ENCODE measurements at regions not wholly inside any gene's neighbourhood (a gene's known extent, or its start where the extent isn't known, plus 50 kb on each side); places are given as distances from the start of the nearest gene placed in this dataset.

GRCh38 chr14:95465358-95465757, 51.1 kb downstream of the SYNE3 start:
- Histone ChIP-seq H3K27ac (ENCODE audit: extremely low read depth, low read depth, low read length) (no peak overlapping the region), H3K4me3 (ENCODE audit: low read depth, low read length) (no peak overlapping the region), H3K9me3 (ENCODE audit: control insufficient read depth, insufficient read depth, low read depth, low read length) (no peaks in the 10 kb centered on the region), H3K36me3 (ENCODE audit: control insufficient read depth in 2 of 2, insufficient read depth in 1 of 2, low read length in 2 of 2) (peaks cover 0 to 4% of the 10 kb centered on the region in 2 experiments; a peak in 1 of 3 replicates), H3K4me1 (ENCODE audit: control insufficient read depth, insufficient read depth, low read length) (peaks cover 8% of the 10 kb centered on the region; the same call in 1 of the 2 replicates)
- CTCF ChIA-PET, result interaction anchor here (1.2 kb wide), 1 partner anchor 13 kb away, joined by 3 read pairs; no protein-coding TSS in a partner anchor
- TF ChIP-seq ZNF76 (tag by site-specific recombination; IDR thresholded peaks at IDR 0.05; ENCODE audit: borderline replicate concordance, low read depth) (no peak), ZNF366 (tag by site-specific recombination; conservative IDR thresholded peaks at IDR 0.05) (0 out of 2 replicates have a peak, but pooled peaks have one; percentile 30), GFI1B (tag by site-specific recombination; IDR thresholded peaks at IDR 0.05) (no peak), ZBTB17 (tag by site-specific recombination; IDR thresholded peaks at IDR 0.05) (peak; percentile 88), ZFHX2 (tag by site-specific recombination; conservative IDR thresholded peaks at IDR 0.05) (peak; percentile 99), EGR2 (tag by site-specific recombination; IDR thresholded peaks at IDR 0.05; ENCODE audit: low read depth) (peak; percentile 100)
- POLR2A ChIA-PET, result no interaction called here

- POLR2A ChIA-PET, result no interaction called here
- H3K36me3 ChIP-seq (ENCODE audit: control insufficient read depth in 2 of 2, insufficient read depth in 1 of 2, low read length in 2 of 2), result peaks cover 0 to 4% of the 10 kb centered on the region in 2 experiments; a peak in 1 of 3 replicates
- no peak overlapping the region for H3K27ac ChIP-seq (ENCODE audit: extremely low read depth, low read depth, low read length)
- H3K9me3 ChIP-seq (ENCODE audit: control insufficient read depth, insufficient read depth, low read depth, low read length), result no peaks in the 10 kb centered on the region
- H3K4me1 ChIP-seq (ENCODE audit: control insufficient read depth, insufficient read depth, low read length), result peaks cover 8% of the 10 kb centered on the region; the same call in 1 of the 2 replicates
- H3K4me3 ChIP-seq (ENCODE audit: low read depth, low read length), result no peak overlapping the region
- CTCF ChIA-PET, result interaction anchor here (0.9 to 1.2 kb wide), 2 partner anchors 12 to 811 kb away, joined by 3 read pairs; no protein-coding TSS in a partner anchor
- TF ChIP-seq KLF1 (tag by site-specific recombination; IDR thresholded peaks at IDR 0.05) (no peak), ZNF2 (tag by site-specific recombination; IDR thresholded peaks at IDR 0.05) (no peak), ZNF184 (tag by site-specific recombination; IDR thresholded peaks at IDR 0.05) (no peak), ZBTB10 (tag by site-specific recombination; IDR thresholded peaks at IDR 0.05) (no peak), ZSCAN30 (tag by site-specific recombination; IDR thresholded peaks at IDR 0.05) (no peak)
Measured at GRCh38 chr14:95464514-95464913, 51.9 kb downstream of the SYNE3 start.

DNA sequence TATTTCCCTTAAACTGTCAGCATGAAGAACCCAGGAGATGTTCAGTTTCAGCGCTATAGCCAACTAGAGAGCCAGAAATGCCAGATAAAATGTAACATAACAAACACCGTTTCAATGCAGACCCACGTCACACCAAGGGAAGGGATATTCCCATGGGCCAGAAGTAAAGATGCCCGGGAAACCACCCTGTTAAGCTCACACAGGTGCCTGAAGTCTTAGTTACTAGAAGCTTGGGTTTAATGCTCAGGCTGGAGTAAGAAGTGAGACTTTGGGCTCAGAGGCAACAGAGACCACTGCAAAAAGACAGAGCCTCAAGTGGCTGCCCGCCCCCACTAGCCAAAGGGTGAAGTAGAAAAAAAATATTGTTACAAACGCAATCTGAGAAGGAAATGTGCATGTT, 52.3 kb downstream of the SYNE3 start:
- peaks cover 8% of the 10 kb centered on the region; the same call in 1 of the 2 replicates for H3K4me1 ChIP-seq (ENCODE audit: control insufficient read depth, insufficient read depth, low read length)
- H3K4me3 ChIP-seq (ENCODE audit: low read depth, low read length), result no peak overlapping the region
- peaks cover 0 to 4% of the 10 kb centered on the region in 2 experiments; a peak in 1 of 3 replicates for H3K36me3 ChIP-seq (ENCODE audit: control insufficient read depth in 2 of 2, insufficient read depth in 1 of 2, low read length in 2 of 2)
- POLR2A ChIA-PET, result no interaction called here
- no peaks in the 10 kb centered on the region for H3K9me3 ChIP-seq (ENCODE audit: control insufficient read depth, insufficient read depth, low read depth, low read length)
- H3K27ac ChIP-seq (ENCODE audit: extremely low read depth, low read depth, low read length), result no peak overlapping the region
- no peak for TF ChIP-seq KLF8 (tag by site-specific recombination; IDR thresholded peaks at IDR 0.05)
- TF ChIP-seq ZNF692 (tag by site-specific recombination; IDR thresholded peaks at IDR 0.05), result no peak
- TF ChIP-seq ZNF214 (tag by site-specific recombination; IDR thresholded peaks at IDR 0.05; ENCODE audit: borderline replicate concordance), result no peak
- no peak for TF ChIP-seq ZNF76 (tag by site-specific recombination; IDR thresholded peaks at IDR 0.05; ENCODE audit: borderline replicate concordance, low read depth)
- CTCF ChIA-PET, result interaction anchor here (0.9 to 2.1 kb wide), 4 partner anchors 12 to 812 kb away, joined by 3 to 4 read pairs (median 3); no protein-coding TSS in a partner anchor

Measured in HEK293 (cell line).